HCT116 (cell line): ENCODE measurements at regions not wholly inside any gene's neighbourhood (a gene's known extent, or its start where the extent isn't known, plus 50 kb on each side); places are given as distances from the start of the nearest gene placed in this dataset.

Experiments
- ATAC-seq: fragments of 200-7000 bp; cut with Tn5 transposase; 2 replicates; pipeline ENCODE4 v1.9.1; 2020; ENCODE audit warnings: mild to moderate bottlenecking, moderate library complexity
- BruUV-seq: library from RNA; stranded (reverse); fragments of 400-500 nt; replicated peaks from 2 replicates; lab custom pipeline; 2021; lab: Mats Ljungman, UMichigan
- CTCF ChIA-PET: fragments of 300-600 bp; sonication (Branson Sonifier 250); formaldehyde crosslinking; loops from one replicate; lab custom pipeline; 2021; ENCODE audit warnings: antibody characterized with exemption; lab: Charles Lee
- POLR2A ChIA-PET: fragments of 300-600, 350-600 bp; sonication (Branson Sonifier 250); formaldehyde crosslinking; loops from one replicate; lab custom pipeline; 2021; ENCODE audit warnings: antibody characterized with exemption; lab: Charles Lee
- RAD21 ChIA-PET, 2 experiments: fragments of 300-600 bp; sonication (Branson Sonifier 250); formaldehyde crosslinking; loops; one replicate each; lab custom pipeline; 2023; ENCODE audit warnings: low total read pairs in 2 of 2; ENCODE audit not compliant: uncharacterized antibody in 2 of 2, unreplicated experiment in 2 of 2, low non-redundant PET in 1 of 2; lab: Charles Lee
- DNase-seq: peaks from one replicate; pipeline ENCODE4 v3.0.0-alpha.2; 2010; ENCODE audit warnings: low read depth, low spot score
- H2AFZ ChIP-seq: fragments of 200-600 bp; shearing (Covaris generic), sonication (generic); 2 replicates; pipeline ENCODE4 v1.6.1; 2017; ENCODE audit warnings: low read depth, mixed run types, mixed read lengths, antibody characterized with exemption, low read length; ENCODE audit not compliant: poor library complexity, severe bottlenecking
- H3K27ac ChIP-seq: 2 replicates; pipeline ENCODE4 v1.5.1; 2012; ENCODE audit warnings: low read depth, low read length
- H3K27me3 ChIP-seq: fragments of 200-600 bp; sonication (generic); 2 replicates; pipeline ENCODE4 v1.6.1; 2016; ENCODE audit warnings: mixed run types, low read length, mixed read lengths; ENCODE audit not compliant: insufficient read depth
- H3K36me3 ChIP-seq, 2 experiments: fragments of 200-500 bp in 1 of 2; fragments of 200-600 bp in 1 of 2; sonication (Bioruptor generic) in 1 of 2; sonication (generic) in 1 of 2; 2 replicates each; pipeline versions ENCODE4 v1.5.1 to v1.6.1; 2014 to 2016; ENCODE audit warnings: low read length in 2 of 2, inconsistent platforms in 1 of 2, mixed read lengths in 1 of 2, mixed run types in 1 of 2; ENCODE audit not compliant: insufficient read depth in 2 of 2, control insufficient read depth in 1 of 2
- H3K4me1 ChIP-seq, 2 experiments: fragments of 200-600 bp in 1 of 2; sonication (generic) in 1 of 2; 2 replicates each; pipeline versions ENCODE4 v1.5.1 to v1.6.1; 2012 to 2017; ENCODE audit warnings: low read length in 2 of 2, inconsistent platforms in 1 of 2, mild to moderate bottlenecking in 1 of 2, mixed read lengths in 1 of 2, mixed run types in 1 of 2, moderate library complexity in 1 of 2; ENCODE audit not compliant: insufficient read depth in 2 of 2, control insufficient read depth in 1 of 2
- H3K4me2 ChIP-seq: fragments of 200-600 bp; sonication (generic); 2 replicates; pipeline ENCODE4 v1.6.1; 2017; ENCODE audit warnings: mixed run types, low read length, mixed read lengths
- H3K4me3 ChIP-seq, 2 experiments: fragments of 200-600 bp in 1 of 2; sonication (generic) in 1 of 2; replicated peaks in 1 of 2; 2 replicates each; pipeline ENCODE4 v1.5.1; 2011 to 2016; ENCODE audit warnings: low read length in 2 of 2, control low read depth in 1 of 2, low read depth in 1 of 2, mild to moderate bottlenecking in 1 of 2, mixed read lengths in 1 of 2, mixed run types in 1 of 2
- H3K79me2 ChIP-seq: fragments of 200-600 bp; sonication (generic); 2 replicates; pipeline ENCODE4 v1.6.1; 2017; ENCODE audit warnings: mild to moderate bottlenecking, mixed run types, low read length, moderate library complexity, mixed read lengths; ENCODE audit not compliant: insufficient read depth
- H3K9ac ChIP-seq: fragments of 200-600 bp; sonication (generic); 2 replicates; pipeline ENCODE4 v1.6.1; 2016; ENCODE audit warnings: low read length, mixed read lengths
- H3K9me2 ChIP-seq: fragments of 200-600 bp; sonication (generic), shearing (Covaris generic); 2 replicates; pipeline ENCODE4 v1.6.1; 2017; ENCODE audit warnings: mixed run types, mild to moderate bottlenecking, moderate library complexity; ENCODE audit not compliant: insufficient read depth
- H3K9me3 ChIP-seq, 2 experiments: fragments of 200-500 bp in 1 of 2; fragments of 200-600 bp in 1 of 2; sonication (Bioruptor generic) in 1 of 2; sonication (generic) in 1 of 2; 2 replicates each; pipeline ENCODE4 v1.6.1; 2014 to 2017; ENCODE audit warnings: low read length in 2 of 2, mixed read lengths in 2 of 2, inconsistent platforms in 1 of 2, low read depth in 1 of 2, mild to moderate bottlenecking in 1 of 2, mixed run types in 1 of 2, moderate library complexity in 1 of 2; ENCODE audit not compliant: control insufficient read depth in 1 of 2, insufficient read depth in 1 of 2
- H4K20me1 ChIP-seq: fragments of 200-600 bp; sonication (generic), shearing (Covaris generic); 2 replicates; pipeline ENCODE4 v1.6.1; 2017; ENCODE audit warnings: mixed run types, mild to moderate bottlenecking, moderate library complexity; ENCODE audit not compliant: insufficient read depth
- CBX3 ChIP-seq: IDR thresholded peaks from 2 replicates; pipeline ENCODE4 v1.6.1; 2012; ENCODE audit warnings: low read depth
- CEBPB ChIP-seq: IDR thresholded peaks from 2 replicates; pipeline ENCODE4 v1.6.1; 2012; ENCODE audit warnings: low read depth
- EGR1 ChIP-seq: IDR thresholded peaks from 2 replicates; pipeline ENCODE4 v1.6.1; 2012; ENCODE audit warnings: low read depth
- ELF1 ChIP-seq: IDR thresholded peaks from 2 replicates; pipeline ENCODE4 v1.6.1; 2012; ENCODE audit warnings: low read depth, borderline replicate concordance
- EZH2 ChIP-seq: fragments of 200-600 bp; sonication (generic); IDR thresholded peaks from 2 replicates; pipeline ENCODE4 v1.6.1; 2017; ENCODE audit warnings: antibody characterized with exemption, mixed run types
- EZH2phosphoT487 ChIP-seq: fragments of 200-600 bp; IDR thresholded peaks from 2 replicates; pipeline ENCODE4 v1.6.1; 2018; ENCODE audit warnings: antibody characterized with exemption, borderline replicate concordance
- FOSL1 ChIP-seq: IDR thresholded peaks from 2 replicates; pipeline ENCODE4 v1.6.1; 2012; ENCODE audit warnings: low read depth
- JUND ChIP-seq: IDR thresholded peaks from 2 replicates; pipeline ENCODE4 v1.6.1; 2012
- MAX ChIP-seq: IDR thresholded peaks from 2 replicates; pipeline ENCODE4 v1.6.1; 2012
- POLR2A ChIP-seq: IDR thresholded peaks from 2 replicates; pipeline ENCODE4 v1.7.0; 2011; ENCODE audit warnings: borderline replicate concordance; ENCODE audit not compliant: insufficient read depth, insufficient read length; ENCODE audit errors: extremely low read depth
- POLR2AphosphoS5 ChIP-seq: IDR thresholded peaks from 2 replicates; pipeline ENCODE4 v1.6.1; 2011; ENCODE audit warnings: mild to moderate bottlenecking, low read depth, low read length, moderate library complexity
- SIN3A ChIP-seq: IDR thresholded peaks from 2 replicates; pipeline ENCODE4 v1.6.1; 2012; ENCODE audit warnings: low read depth
- SP1 ChIP-seq: IDR thresholded peaks from 2 replicates; pipeline ENCODE4 v1.6.1; 2012; ENCODE audit warnings: low read depth
- SRF ChIP-seq: IDR thresholded peaks from 2 replicates; pipeline ENCODE4 v1.6.1; 2012; ENCODE audit warnings: low read depth
- TCF7L2 ChIP-seq: IDR thresholded peaks from 2 replicates; pipeline ENCODE4 v1.7.0; 2011; ENCODE audit warnings: borderline replicate concordance, inconsistent platforms; ENCODE audit not compliant: insufficient read depth, insufficient read length; ENCODE audit errors: extremely low read depth
- YY1 ChIP-seq: IDR thresholded peaks from 2 replicates; pipeline ENCODE4 v1.6.1; 2011; ENCODE audit warnings: low read length, low read depth, moderate library complexity, mild to moderate bottlenecking; ENCODE audit not compliant: insufficient replicate concordance; ENCODE audit errors: extremely low read depth
- ZBTB33 ChIP-seq: IDR thresholded peaks from 2 replicates; pipeline ENCODE4 v1.6.1; 2011; ENCODE audit warnings: mild to moderate bottlenecking, low read length, moderate library complexity; ENCODE audit not compliant: insufficient replicate concordance; ENCODE audit errors: extremely low read depth
- ZFX ChIP-seq: fragments of 450-650 bp; IDR thresholded peaks from 2 replicates; pipeline ENCODE4 v1.6.1; 2017
- ZNF274 ChIP-seq: fragments of 200-500 bp; sonication (Bioruptor generic); IDR thresholded peaks from 2 replicates; pipeline ENCODE4 v1.6.1; 2014; ENCODE audit warnings: mild to moderate bottlenecking, low read depth, low read length, inconsistent platforms
- intact Hi-C: fragments of 100-400 bp; cut with micrococcal nuclease; formaldehyde crosslinking; loops from 2 replicates; pipeline ENCODE4 v1.10.0; 2022
- TF ChIP-seq, protein P1 (sequence below): IDR thresholded peaks from 2 replicates; pipeline ENCODE4 v1.6.1; 2012
- TF ChIP-seq, protein P2 (sequence below): IDR thresholded peaks from 2 replicates; pipeline ENCODE4 v1.6.1; 2012; ENCODE audit warnings: low read depth

GRCh38 chr7:80277434-80278427 lies 143.1 kb downstream of the GNAI1 start:
- DNase-seq (peak; percentile 92), ATAC-seq (peak; percentile 76)
- Histone ChIP-seq H3K36me3 (peaks cover 0 to 2% of the 10 kb centered on the region in 2 experiments; a peak in 1 of 4 replicates), H3K4me2 (peak overlapping the region; percentile 67), H3K79me2 (no peaks in the 10 kb centered on the region), H3K4me1 (peaks cover 72 to 93% of the 10 kb centered on the region in 2 experiments), H4K20me1 (no peaks in the 10 kb centered on the region), H3K9ac (peak overlapping the region; percentile 67), H2AFZ (no peak overlapping the region), H3K4me3 (peak overlapping the region; percentile 8 to 45; a peak in 3 of 4 replicates), H3K9me2 (no peaks in the 10 kb centered on the region), H3K27ac (peak overlapping the region; percentile 99), H3K27me3 (no peaks in the 10 kb centered on the region), H3K9me3 (0 out of 4 replicates have a peak, but pooled peaks cover 0 to 2% of the 10 kb centered on the region in 2 experiments)
- POLR2A ChIA-PET: interaction anchor here (1.7 kb wide), 1 partner anchor 143 kb away, joined by 3 read pairs; the partner anchor contains the start of gene GNAI1
- BruUV-seq: no TSS peak
- CTCF ChIA-PET: interaction anchor here (1.0 kb wide), 1 partner anchor 218 kb away, joined by 4 read pairs; no protein-coding TSS in a partner anchor
- RAD21 ChIA-PET: interaction anchor here in 1 of 2 experiments (0.6 kb wide), 1 partner anchor 87 kb away, joined by 3 read pairs; no protein-coding TSS in a partner anchor
- intact Hi-C loops: loop anchor here (5.0 kb wide), 2 partner anchors 140 to 190 kb away; no protein-coding TSS in a partner anchor
- no peak for TF ChIP-seq ZNF274
- peak; percentile 71 for TF ChIP-seq CBX3
- peak; percentile 68 for TF ChIP-seq SRF
- peak; percentile 94 for TF ChIP-seq JUND
- peak; percentile 91 for TF ChIP-seq FOSL1
- peak; percentile 38 for TF ChIP-seq ELF1
- TF ChIP-seq SIN3A: peak; percentile 72
- TF ChIP-seq YY1: no peak
- TF ChIP-seq, protein P1, sequence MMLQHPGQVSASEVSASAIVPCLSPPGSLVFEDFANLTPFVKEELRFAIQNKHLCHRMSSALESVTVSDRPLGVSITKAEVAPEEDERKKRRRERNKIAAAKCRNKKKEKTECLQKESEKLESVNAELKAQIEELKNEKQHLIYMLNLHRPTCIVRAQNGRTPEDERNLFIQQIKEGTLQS: no peak
- peak; percentile 90 for TF ChIP-seq SP1
- TF ChIP-seq, protein P2, sequence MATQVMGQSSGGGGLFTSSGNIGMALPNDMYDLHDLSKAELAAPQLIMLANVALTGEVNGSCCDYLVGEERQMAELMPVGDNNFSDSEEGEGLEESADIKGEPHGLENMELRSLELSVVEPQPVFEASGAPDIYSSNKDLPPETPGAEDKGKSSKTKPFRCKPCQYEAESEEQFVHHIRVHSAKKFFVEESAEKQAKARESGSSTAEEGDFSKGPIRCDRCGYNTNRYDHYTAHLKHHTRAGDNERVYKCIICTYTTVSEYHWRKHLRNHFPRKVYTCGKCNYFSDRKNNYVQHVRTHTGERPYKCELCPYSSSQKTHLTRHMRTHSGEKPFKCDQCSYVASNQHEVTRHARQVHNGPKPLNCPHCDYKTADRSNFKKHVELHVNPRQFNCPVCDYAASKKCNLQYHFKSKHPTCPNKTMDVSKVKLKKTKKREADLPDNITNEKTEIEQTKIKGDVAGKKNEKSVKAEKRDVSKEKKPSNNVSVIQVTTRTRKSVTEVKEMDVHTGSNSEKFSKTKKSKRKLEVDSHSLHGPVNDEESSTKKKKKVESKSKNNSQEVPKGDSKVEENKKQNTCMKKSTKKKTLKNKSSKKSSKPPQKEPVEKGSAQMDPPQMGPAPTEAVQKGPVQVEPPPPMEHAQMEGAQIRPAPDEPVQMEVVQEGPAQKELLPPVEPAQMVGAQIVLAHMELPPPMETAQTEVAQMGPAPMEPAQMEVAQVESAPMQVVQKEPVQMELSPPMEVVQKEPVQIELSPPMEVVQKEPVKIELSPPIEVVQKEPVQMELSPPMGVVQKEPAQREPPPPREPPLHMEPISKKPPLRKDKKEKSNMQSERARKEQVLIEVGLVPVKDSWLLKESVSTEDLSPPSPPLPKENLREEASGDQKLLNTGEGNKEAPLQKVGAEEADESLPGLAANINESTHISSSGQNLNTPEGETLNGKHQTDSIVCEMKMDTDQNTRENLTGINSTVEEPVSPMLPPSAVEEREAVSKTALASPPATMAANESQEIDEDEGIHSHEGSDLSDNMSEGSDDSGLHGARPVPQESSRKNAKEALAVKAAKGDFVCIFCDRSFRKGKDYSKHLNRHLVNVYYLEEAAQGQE: no peak
- TF ChIP-seq CEBPB: peak; percentile 82
- TF ChIP-seq EZH2: no peak
- TF ChIP-seq MAX: peak; percentile 70
- no peak for TF ChIP-seq ZFX
- TF ChIP-seq TCF7L2: peak; percentile 94
- TF ChIP-seq ZBTB33: no peak
- TF ChIP-seq POLR2A: no peak
- TF ChIP-seq EGR1: no peak
- peak; percentile 62; the same call in 1 of the 2 replicates for TF ChIP-seq POLR2AphosphoS5
- no peak for TF ChIP-seq EZH2phosphoT487
